ENCODE measurements at regions not wholly inside any gene's neighbourhood (a gene's known extent, or its start where the extent isn't known, plus 50 kb on each side); places are given as distances from the start of the nearest gene placed in this dataset.

- Histone ChIP-seq H4K20me1 (ENCODE audit: control insufficient read depth, extremely low read depth, insufficient read depth, low read length) (no peaks in the 10 kb centered on the region), H3K27me3 (ENCODE audit: control insufficient read depth, extremely low read depth, insufficient read depth, low read length) (no peaks in the 10 kb centered on the region), H3K9me1 (ENCODE audit: control insufficient read depth, extremely low read depth, insufficient read depth, low read length) (no peaks in the 10 kb centered on the region), H3K4me1 (ENCODE audit: control insufficient read depth, extremely low read depth, insufficient read depth, low read length) (no peaks in the 10 kb centered on the region), H3K9me3 (ENCODE audit: control insufficient read depth, low read depth, low read length) (no peaks in the 10 kb centered on the region), H3K4me3 (ENCODE audit: control insufficient read depth in 2 of 3, extremely low read depth in 1 of 3, insufficient read depth in 2 of 3, low read depth in 1 of 3, low read length in 3 of 3) (no peak overlapping the region), H3K9ac (ENCODE audit: control insufficient read depth, extremely low read depth, insufficient read depth, low read length) (no peak overlapping the region), H3K4me2 (ENCODE audit: control insufficient read depth, extremely low read depth, insufficient read depth, low read depth, low read length) (no peak overlapping the region), H2AFZ (ENCODE audit: control insufficient read depth, low read length) (no peak overlapping the region), H3K79me2 (ENCODE audit: control insufficient read depth, insufficient read depth, low read length) (no peaks in the 10 kb centered on the region), H3K36me3 (ENCODE audit: control insufficient read depth in 2 of 2, extremely low read depth in 1 of 2, insufficient read depth in 2 of 2, low read length in 2 of 2) (no peaks in the 10 kb centered on the region), H3K27ac (ENCODE audit: control insufficient read depth, insufficient read depth, low read length) (no peak overlapping the region)
- TF ChIP-seq, protein P1, sequence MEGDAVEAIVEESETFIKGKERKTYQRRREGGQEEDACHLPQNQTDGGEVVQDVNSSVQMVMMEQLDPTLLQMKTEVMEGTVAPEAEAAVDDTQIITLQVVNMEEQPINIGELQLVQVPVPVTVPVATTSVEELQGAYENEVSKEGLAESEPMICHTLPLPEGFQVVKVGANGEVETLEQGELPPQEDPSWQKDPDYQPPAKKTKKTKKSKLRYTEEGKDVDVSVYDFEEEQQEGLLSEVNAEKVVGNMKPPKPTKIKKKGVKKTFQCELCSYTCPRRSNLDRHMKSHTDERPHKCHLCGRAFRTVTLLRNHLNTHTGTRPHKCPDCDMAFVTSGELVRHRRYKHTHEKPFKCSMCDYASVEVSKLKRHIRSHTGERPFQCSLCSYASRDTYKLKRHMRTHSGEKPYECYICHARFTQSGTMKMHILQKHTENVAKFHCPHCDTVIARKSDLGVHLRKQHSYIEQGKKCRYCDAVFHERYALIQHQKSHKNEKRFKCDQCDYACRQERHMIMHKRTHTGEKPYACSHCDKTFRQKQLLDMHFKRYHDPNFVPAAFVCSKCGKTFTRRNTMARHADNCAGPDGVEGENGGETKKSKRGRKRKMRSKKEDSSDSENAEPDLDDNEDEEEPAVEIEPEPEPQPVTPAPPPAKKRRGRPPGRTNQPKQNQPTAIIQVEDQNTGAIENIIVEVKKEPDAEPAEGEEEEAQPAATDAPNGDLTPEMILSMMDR (optimal IDR thresholded peaks at IDR 0.05 in 1 of 3, IDR thresholded peaks at IDR 0.05 in 1 of 3, conservative IDR thresholded peaks at IDR 0.05 in 1 of 3; ENCODE audit: extremely low read depth in 1 of 3, insufficient read depth in 2 of 3, low read length in 3 of 3) = no peak
- no peak for TF ChIP-seq EZH2 (IDR thresholded peaks at IDR 0.05; ENCODE audit: low read length)
- DNase-seq (ENCODE audit: low read depth, low spot score) = no peak
- no peak for FAIRE-seq
- dilution Hi-C loops (cut with MboI; ENCODE audit: extremely low pct_ligation_motif_present, low sequenced_read_pairs) = no loop called here
These were observed 1167.6 kb downstream of the JRKL start for GRCh38 chr11:97557399-97557798.

- TF ChIP-seq EZH2 (IDR thresholded peaks at IDR 0.05; ENCODE audit: low read length) = no peak
- TF ChIP-seq, protein P1 (optimal IDR thresholded peaks at IDR 0.05 in 1 of 3, IDR thresholded peaks at IDR 0.05 in 1 of 3, conservative IDR thresholded peaks at IDR 0.05 in 1 of 3; ENCODE audit: extremely low read depth in 1 of 3, insufficient read depth in 2 of 3, low read length in 3 of 3) = no peak
- FAIRE-seq = no peak
These were observed 1178.0 kb downstream of the JRKL start for GRCh38 chr11:97567801-97568200.

More at GRCh38 chr11:97567801-97568200, 1178.0 kb downstream of the JRKL start:
- Histone ChIP-seq H4K20me1 (ENCODE audit: control insufficient read depth, extremely low read depth, insufficient read depth, low read length) (no peaks in the 10 kb centered on the region), H3K9me3 (ENCODE audit: control insufficient read depth, low read depth, low read length) (no peaks in the 10 kb centered on the region), H3K27ac (ENCODE audit: control insufficient read depth, insufficient read depth, low read length) (no peak overlapping the region), H3K27me3 (ENCODE audit: control insufficient read depth, extremely low read depth, insufficient read depth, low read length) (no peaks in the 10 kb centered on the region), H3K36me3 (ENCODE audit: control insufficient read depth in 2 of 2, extremely low read depth in 1 of 2, insufficient read depth in 2 of 2, low read length in 2 of 2) (no peaks in the 10 kb centered on the region), H3K79me2 (ENCODE audit: control insufficient read depth, insufficient read depth, low read length) (no peaks in the 10 kb centered on the region), H3K9me1 (ENCODE audit: control insufficient read depth, extremely low read depth, insufficient read depth, low read length) (no peaks in the 10 kb centered on the region), H3K4me2 (ENCODE audit: control insufficient read depth, extremely low read depth, insufficient read depth, low read depth, low read length) (no peak overlapping the region), H3K4me3 (ENCODE audit: control insufficient read depth in 2 of 3, extremely low read depth in 1 of 3, insufficient read depth in 2 of 3, low read depth in 1 of 3, low read length in 3 of 3) (no peak overlapping the region), H3K4me1 (ENCODE audit: control insufficient read depth, extremely low read depth, insufficient read depth, low read length) (no peaks in the 10 kb centered on the region), H2AFZ (ENCODE audit: control insufficient read depth, low read length) (no peak overlapping the region), H3K9ac (ENCODE audit: control insufficient read depth, extremely low read depth, insufficient read depth, low read length) (no peak overlapping the region)
- dilution Hi-C loops (cut with MboI; ENCODE audit: extremely low pct_ligation_motif_present, low sequenced_read_pairs) = no loop called here
- DNase-seq (ENCODE audit: low read depth, low spot score) = no peak
